ENCODE measurements at regions not wholly inside any gene's neighbourhood (a gene's known extent, or its start where the extent isn't known, plus 50 kb on each side); places are given as distances from the start of the nearest gene placed in this dataset.
"Not testable (repeated sequence)": the region's sequence is repeated elsewhere in the genome, so short reads cannot be mapped to it uniquely, and the experiment has no call there.

DNA sequence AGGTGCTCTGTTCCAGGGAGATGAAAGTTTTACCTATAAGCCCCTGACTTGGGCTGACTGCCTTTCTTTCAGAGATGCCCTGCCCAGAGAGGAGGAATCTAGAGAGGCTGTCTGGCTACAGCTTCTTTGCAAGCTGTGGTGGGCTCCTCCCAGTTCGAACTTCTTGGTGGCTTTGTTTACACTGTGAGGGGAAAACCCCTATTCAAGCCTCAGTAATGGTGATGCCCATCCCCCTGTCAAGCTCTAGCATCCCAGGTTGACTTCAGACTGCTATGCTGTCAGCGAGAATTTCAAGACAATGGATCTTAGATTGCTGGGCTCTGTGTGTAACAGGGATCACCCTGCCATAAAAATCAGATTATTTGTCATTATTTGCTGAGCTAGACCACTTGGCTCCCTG, 377.6 kb downstream of the FLRT2 start:
- DNase-seq = no peak

DNA sequence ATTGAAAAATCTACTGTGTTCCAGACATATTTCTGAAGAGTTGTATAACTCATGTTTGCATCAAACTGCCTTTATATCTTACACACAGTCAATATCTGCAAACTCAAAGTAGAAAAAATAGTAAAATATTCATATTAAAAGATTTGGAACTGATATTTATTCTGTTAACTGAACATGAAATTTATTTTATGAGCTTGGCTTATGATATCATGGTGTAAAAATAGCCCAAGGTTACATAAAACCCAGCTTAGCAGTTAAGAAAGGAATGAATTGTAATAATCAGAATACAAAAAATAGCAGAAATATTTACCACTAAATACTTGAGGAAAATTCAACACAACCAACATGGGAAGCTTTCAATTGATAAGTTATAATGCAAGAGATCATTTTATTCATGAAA, 367.9 kb downstream of the FLRT2 start:
- no peak for DNase-seq

GRCh38 chr14:85895603-85896002, 365.7 kb downstream of the FLRT2 start:
- no peak for DNase-seq

DNA sequence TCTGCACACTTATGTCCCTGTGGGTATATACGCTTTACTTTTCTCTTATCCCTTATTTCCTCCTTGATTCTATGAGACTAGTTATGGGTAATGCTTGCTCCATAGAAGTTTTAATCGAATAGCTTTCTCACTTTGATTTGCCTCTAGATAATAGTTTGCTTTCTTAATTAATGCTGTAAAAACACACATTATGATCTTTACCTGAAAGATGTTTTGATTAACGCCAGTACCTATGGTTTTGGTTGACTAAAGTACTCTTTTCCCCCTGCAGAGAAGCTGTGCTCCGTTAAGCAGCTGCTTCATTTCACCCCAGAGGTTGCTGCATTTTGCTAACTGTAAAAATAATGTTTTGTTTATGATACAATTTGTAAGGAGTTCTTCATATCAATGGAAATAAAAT, 362.3 kb downstream of the FLRT2 start:
- no peak for DNase-seq

GRCh38 chr14:85883966-85884365, 354.0 kb downstream of the FLRT2 start:
- DNase-seq = no peak

DNA sequence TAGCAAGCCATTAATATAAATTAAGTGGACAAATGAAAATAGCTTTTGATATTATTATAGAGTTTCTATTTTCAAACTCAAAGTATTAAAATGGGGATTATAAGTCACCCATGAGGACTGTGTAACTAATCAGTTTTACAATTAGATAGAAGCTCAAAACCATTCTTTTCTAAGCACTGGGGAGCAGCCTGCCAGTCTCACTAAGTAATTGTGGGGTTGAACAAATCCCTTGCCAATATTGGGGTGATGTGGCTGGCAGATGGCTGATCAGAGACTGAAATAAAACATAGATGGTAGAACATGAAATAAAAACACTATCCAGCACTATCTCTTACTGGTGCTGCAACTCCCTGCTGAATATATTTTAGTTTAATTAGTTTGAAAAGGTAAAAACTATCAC, 353.2 kb downstream of the FLRT2 start:
- no peak for DNase-seq

GRCh38 chr14:85881935-85882334, 352.0 kb downstream of the FLRT2 start:
- DNase-seq = no peak

- no peak for DNase-seq
Observed at GRCh38 chr14:85878874-85879273, 348.9 kb downstream of the FLRT2 start.

DNA sequence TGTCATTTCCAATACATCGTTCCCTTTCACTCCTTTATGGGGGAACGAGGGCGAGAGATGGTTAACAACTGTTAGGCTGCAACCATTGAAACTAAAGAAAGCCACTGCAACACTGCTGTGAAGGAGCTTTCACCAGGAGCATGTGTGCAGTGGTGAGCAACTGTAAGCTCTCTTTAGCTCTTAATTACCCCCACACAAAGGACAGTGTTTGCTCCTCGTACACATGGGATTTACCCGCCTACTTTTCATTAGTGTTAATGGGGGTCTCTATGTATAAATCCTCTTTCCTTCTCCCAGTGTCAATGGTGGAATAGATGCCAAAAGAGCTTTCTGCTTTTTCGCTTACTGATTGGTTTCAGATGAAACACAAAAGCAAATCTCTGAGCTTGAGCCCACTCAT, 343.1 kb downstream of the FLRT2 start:
- peak; percentile 69 for DNase-seq

DNA sequence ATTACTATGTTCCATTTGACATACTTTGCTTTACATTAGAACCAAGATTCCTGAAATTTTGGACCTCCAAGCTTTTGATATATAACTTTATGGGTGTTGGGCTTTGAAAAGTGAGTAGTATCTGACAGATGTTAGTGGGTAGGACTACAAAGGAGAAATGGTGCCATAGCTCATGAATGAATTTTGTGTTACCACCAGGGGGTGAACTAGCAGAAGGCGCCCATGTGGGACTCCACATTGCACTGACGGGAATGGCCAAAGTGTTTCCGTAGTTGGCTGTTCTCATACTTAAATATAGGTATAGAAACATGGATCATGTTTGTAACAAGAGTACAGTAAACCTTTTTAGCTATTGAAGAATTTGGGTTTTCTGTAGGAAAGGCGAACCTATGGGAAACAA, 337.5 kb downstream of the FLRT2 start:
- no peak for DNase-seq

- no peak for DNase-seq
Observed at GRCh38 chr14:85865701-85866100, 335.8 kb downstream of the FLRT2 start.

GRCh38 chr14:85858634-85859033, 328.7 kb downstream of the FLRT2 start:
- no peak for DNase-seq

GRCh38 chr14:85856430-85856829, 326.5 kb downstream of the FLRT2 start:
- DNase-seq = no peak

GRCh38 chr14:85853996-85854526, 324.1 kb downstream of the FLRT2 start:
- no peak for DNase-seq

- DNase-seq = no peak
Observed at GRCh38 chr14:85852906-85853305, 323.0 kb downstream of the FLRT2 start.

DNA sequence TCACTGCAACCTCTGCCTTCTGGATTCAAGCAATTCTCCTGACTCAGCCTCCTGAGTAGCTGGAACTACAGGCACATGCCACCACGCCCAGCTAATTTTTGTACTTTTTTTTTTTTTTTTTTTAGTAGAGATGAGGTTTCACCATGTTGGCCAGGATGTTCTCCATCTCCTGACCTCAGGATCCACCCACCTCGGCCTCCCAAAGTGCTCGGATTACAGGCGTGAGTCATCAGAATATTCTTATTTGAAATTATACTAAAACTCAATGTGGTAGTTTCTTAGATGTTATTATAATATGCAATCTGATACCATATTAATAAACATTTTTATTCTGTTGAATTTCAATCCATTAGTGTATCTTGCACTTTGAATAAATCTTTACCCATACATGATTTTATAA, 322.2 kb downstream of the FLRT2 start:
- DNase-seq = not testable (repeated sequence)

DNA sequence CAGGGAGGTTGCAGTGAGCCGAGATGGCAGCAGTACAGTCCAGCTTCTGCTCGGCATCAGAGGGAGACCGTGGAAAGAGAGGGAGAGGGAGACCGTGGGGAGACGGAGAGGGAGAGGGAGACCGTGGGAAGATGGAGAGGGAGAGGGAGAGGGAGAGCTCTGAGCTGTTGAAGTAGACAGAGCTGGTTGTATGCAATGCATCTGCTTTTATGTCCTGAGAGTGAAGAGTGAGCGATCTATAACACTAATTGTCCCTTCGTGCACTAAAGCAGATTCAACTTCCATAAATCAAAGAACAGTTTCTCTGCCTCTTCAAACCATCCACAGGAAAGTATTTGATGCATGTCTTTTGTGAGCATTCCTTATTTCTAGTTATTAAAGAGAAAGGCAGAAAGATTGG, 300.6 kb downstream of the FLRT2 start:
- peak; percentile 49 for DNase-seq

- DNase-seq = not testable (repeated sequence)
Observed at GRCh38 chr14:85829601-85830000, 299.7 kb downstream of the FLRT2 start.

DNA sequence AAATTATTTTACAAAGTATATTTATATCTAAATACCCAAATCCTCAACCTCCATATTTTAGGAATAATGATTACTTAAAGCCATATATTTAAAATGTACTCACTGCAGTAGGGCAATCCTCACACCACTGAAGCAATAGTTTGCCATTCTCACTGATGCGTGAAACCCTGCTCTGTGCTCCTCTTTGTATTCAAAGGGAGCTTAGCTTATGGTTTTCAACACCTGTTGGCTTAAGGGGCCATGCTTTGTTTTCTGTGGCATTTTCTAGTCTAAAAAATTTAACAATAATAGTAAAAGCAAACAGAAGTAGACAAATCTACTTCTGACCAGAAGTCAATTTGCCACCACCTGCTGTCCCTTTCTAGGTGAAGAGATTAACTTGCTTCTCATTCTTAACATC, 294.6 kb downstream of the FLRT2 start:
- peak; percentile 81 for DNase-seq

DNA sequence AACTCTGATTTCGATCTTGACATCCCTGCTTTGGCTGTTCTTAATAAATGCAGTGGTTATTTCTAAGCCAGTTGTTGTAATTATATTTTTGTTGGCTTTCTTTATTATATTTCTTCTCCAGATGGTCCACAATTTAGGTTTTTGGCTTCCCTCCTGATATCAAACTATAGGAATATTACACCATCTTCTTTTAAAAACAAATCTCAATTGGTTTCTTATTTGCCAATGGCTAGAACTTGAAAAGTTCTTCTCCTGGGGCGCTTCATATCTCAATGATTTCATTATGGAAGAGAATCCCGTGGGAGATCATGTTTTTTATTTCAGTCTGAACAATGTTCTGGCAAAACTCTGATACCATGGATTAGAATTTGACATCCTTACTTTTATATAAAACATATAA, 292.3 kb downstream of the FLRT2 start:
- DNase-seq = no peak

DNA sequence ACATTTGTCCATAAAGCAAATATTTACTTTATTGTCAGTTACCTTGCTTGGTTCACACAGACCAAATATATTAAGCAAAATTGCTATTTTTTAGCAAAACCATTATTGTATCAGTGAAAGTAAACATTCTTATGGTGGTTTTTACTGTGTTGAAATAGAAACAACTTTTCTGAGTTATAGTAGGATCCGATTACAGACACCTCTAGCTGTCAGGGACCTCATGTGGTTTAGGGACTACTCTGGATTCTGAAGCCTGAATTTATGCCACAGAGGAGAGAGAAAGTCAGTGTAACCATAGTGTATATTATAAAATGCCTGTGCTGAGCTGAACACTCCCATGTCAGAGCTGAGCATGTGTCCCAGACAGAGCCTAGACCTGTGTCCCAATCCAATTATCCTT, 287.5 kb downstream of the FLRT2 start:
- no peak for DNase-seq

DNA sequence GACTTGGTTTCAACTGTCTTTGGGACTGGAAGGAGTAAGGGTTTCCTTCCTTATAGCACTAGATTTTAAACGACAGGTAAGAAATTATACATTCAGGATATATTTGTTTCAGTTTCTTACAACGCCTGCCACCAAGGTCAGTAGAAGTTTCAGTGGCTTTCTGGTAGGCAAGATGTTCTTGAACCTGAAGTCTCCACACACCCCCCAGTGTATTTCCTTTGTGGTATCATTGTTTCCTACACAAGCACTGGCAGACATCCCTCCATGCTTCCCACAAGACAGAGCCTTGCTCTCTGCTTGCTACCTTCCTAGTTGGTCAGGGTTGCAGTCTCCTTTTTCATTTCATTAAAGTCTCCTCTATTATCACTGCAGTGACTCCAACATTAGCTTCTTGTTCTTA, 283.1 kb downstream of the FLRT2 start:
- no peak for DNase-seq

DNA sequence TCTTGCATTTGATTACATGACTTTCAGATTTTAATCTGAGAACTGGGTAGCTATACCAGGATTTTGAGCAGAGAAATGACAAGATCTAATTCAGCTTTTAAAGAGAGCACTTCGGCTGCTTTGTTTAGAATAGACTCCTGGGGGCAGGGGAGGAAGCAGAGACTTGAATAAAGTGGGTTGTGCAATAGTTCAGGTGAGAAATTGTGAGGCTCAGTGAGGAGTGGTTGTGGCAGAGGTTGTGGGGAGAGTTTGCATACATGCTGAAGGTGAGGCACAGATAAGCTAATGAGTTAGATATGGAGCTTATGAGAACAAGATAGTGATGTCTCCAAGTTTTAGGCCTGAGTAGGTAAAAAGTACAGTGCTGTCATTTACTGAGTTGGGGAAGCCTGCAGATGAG, 281.4 kb downstream of the FLRT2 start:
- no peak for DNase-seq

DNA sequence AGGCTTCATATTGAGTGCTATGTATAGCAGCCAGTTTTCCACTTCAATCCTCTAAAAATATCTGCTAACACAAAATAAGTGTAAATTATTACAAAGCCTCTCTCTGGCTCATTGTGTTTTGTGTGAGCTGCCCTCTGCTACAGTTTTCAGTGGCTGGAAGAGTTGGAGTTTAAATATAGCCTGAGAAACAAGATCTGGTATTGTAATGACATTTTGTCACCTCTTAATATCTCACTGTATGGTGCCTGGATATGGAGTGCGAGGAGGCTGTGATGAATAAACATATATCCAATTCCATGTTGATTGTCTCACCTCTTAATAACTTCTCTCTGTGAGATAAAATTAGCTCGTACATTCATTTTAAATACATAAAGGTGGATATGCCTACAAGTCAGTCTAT, 269.7 kb downstream of the FLRT2 start:
- no peak for DNase-seq

GRCh38 chr14:85798856-85799255, 268.9 kb downstream of the FLRT2 start:
- no peak for DNase-seq

- DNase-seq = no peak
Observed at GRCh38 chr14:85793533-85793932, 263.6 kb downstream of the FLRT2 start.
